Testis (tissue), 2 donors: ENCODE measurements at regions not wholly inside any gene's neighbourhood (a gene's known extent, or its start where the extent isn't known, plus 50 kb on each side); places are given as distances from the start of the nearest gene placed in this dataset.
"Not testable (repeated sequence)": the region's sequence is repeated elsewhere in the genome, so short reads cannot be mapped to it uniquely, and the experiment has no call there.

Source experiments
- CTCF ChIP-seq, 3 experiments: fragments of 450-650 bp in 2 of 3; fragments of 200-600 bp in 1 of 3; sonication (generic) in 1 of 3; IDR thresholded peaks; one replicate each; pipeline ENCODE4 v1.5.1; 2016 to 2019; ENCODE audit warnings: antibody characterized with exemption in 3 of 3, mild to moderate bottlenecking in 2 of 3, moderate library complexity in 1 of 3
- POLR2A ChIP-seq: fragments of 450-650 bp; IDR thresholded peaks from one replicate; pipeline ENCODE4 v1.6.1; 2017; ENCODE audit warnings: antibody characterized with exemption, mild to moderate bottlenecking, moderate library complexity

GRCh38 chrX:139306675-139307074 lies 223.9 kb upstream of the F9 start:
- TF ChIP-seq CTCF (IDR thresholded peaks at IDR 0.05); POLR2A: not testable (repeated sequence)
